ENCODE measurements at regions not wholly inside any gene's neighbourhood (a gene's known extent, or its start where the extent isn't known, plus 50 kb on each side); places are given as distances from the start of the nearest gene placed in this dataset.

DNA sequence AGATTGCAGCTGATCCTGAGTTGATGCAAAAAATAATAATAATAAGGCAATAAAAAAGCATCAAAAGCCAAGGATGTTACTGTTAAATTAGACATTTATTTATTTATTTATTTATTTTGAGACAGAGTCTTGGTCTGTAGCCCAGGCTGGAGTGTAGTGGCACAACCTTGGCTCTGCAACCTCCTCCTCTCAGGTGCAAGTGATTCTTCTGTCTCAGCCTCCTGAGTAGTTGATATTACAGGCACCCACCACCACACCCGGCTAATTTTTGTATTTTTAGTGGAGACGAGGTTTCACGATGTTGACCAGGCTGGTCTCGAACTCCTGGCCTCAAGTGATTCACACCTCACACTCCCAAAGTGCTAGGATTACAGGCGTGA lies 465.5 kb upstream of the NRP1 start:
- H3K23me2 ChIP-seq (ENCODE audit: insufficient read length, low read depth, low read length, poor library complexity, severe bottlenecking): no peaks in the 10 kb centered on the region
- TF ChIP-seq, protein P1, sequence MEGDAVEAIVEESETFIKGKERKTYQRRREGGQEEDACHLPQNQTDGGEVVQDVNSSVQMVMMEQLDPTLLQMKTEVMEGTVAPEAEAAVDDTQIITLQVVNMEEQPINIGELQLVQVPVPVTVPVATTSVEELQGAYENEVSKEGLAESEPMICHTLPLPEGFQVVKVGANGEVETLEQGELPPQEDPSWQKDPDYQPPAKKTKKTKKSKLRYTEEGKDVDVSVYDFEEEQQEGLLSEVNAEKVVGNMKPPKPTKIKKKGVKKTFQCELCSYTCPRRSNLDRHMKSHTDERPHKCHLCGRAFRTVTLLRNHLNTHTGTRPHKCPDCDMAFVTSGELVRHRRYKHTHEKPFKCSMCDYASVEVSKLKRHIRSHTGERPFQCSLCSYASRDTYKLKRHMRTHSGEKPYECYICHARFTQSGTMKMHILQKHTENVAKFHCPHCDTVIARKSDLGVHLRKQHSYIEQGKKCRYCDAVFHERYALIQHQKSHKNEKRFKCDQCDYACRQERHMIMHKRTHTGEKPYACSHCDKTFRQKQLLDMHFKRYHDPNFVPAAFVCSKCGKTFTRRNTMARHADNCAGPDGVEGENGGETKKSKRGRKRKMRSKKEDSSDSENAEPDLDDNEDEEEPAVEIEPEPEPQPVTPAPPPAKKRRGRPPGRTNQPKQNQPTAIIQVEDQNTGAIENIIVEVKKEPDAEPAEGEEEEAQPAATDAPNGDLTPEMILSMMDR (conservative IDR thresholded peaks at IDR 0.05): no peak
- H3K9me3 Mint-ChIP-seq: no peaks in the 10 kb centered on the region; a peak in 1 of 5 replicates
- no peak overlapping the region for H3K4ac ChIP-seq (ENCODE audit: low read depth, low read length)
- H3K4me2 ChIP-seq (ENCODE audit: insufficient read depth, insufficient read length, low read length): no peak overlapping the region
- no peak overlapping the region for H2BK20ac ChIP-seq (ENCODE audit: low read depth, low read length, poor library complexity, severe bottlenecking)
- H3K36me3 Mint-ChIP-seq (ENCODE audit: insufficient read depth in 1 of 3, low read depth in 3 of 3): no peaks in the 10 kb centered on the region
- no peak overlapping the region for H2BK120ac ChIP-seq (ENCODE audit: low read depth, low read length, poor library complexity, severe bottlenecking)
- H3K27me3 Mint-ChIP-seq (ENCODE audit: low read depth): no peaks in the 10 kb centered on the region
- H3K4me1 ChIP-seq (ENCODE audit: insufficient read depth, low read length): peaks cover 5% of the 10 kb centered on the region; the same call in 1 of the 2 replicates
- no peaks in the 10 kb centered on the region for H4K20me1 ChIP-seq (ENCODE audit: control insufficient read depth, insufficient read depth, insufficient read length)
- no peaks in the 10 kb centered on the region for H3K79me1 ChIP-seq (ENCODE audit: insufficient read depth, low read depth, low read length, poor library complexity, severe bottlenecking)
- DNase-seq: no peak
- no peak overlapping the region for H3T11ph ChIP-seq (ENCODE audit: low read length)
- H3K9ac ChIP-seq (ENCODE audit: extremely low read depth, insufficient read length, low read length): no peak overlapping the region
- no peak overlapping the region for H3K18ac ChIP-seq (ENCODE audit: insufficient read length, low read depth, low read length)
- H2AFZ ChIP-seq (ENCODE audit: low read length): no peak overlapping the region
- no peak overlapping the region for H3K27ac Mint-ChIP-seq
- H4K91ac ChIP-seq (ENCODE audit: insufficient read length, low read depth, low read length): no peak overlapping the region
- H3K14ac ChIP-seq (ENCODE audit: insufficient read depth, low read length): no peak overlapping the region
- H4K5ac ChIP-seq (ENCODE audit: insufficient read length, low read depth, low read length): no peak overlapping the region
- H3K9me3 ChIP-seq (ENCODE audit: control insufficient read depth, low read depth, low read length): no peaks in the 10 kb centered on the region
- H3K4me1 Mint-ChIP-seq: peaks cover 15 to 20% of the 10 kb centered on the region in 2 experiments
- no peak overlapping the region for H2AK5ac ChIP-seq (ENCODE audit: insufficient read length, low read length)
- no peak overlapping the region for H2BK12ac ChIP-seq (ENCODE audit: insufficient read length, low read depth, low read length)
- no peak overlapping the region for H3K23ac ChIP-seq (ENCODE audit: insufficient read length, low read depth, low read length)
- no peak overlapping the region for H3K56ac ChIP-seq (ENCODE audit: insufficient read length, low read depth, low read length)
- no peak overlapping the region for H4K8ac ChIP-seq (replicated peaks; ENCODE audit: insufficient read length, low read depth, low read length)
- no peak overlapping the region for H3K27ac ChIP-seq (ENCODE audit: insufficient read length, low read depth, low read length)
- no CpG with 5 or more reads among the region's 5 CpGs for WGBS (ENCODE audit: extremely low coverage, insufficient read length, low lambda C conversion rate)
- H3K27me3 ChIP-seq (ENCODE audit: insufficient read depth, low read length): no peaks in the 10 kb centered on the region
- H3K79me2 ChIP-seq (ENCODE audit: insufficient read depth, low read length): 0 out of 2 replicates have a peak, but pooled peaks cover 1% of the 10 kb centered on the region
- no peak overlapping the region for H2BK5ac ChIP-seq (ENCODE audit: insufficient read length, low read length)
- H3K4me3 Mint-ChIP-seq: no peak overlapping the region
- H2BK15ac ChIP-seq (ENCODE audit: low read depth, low read length): no peak overlapping the region

Data from H9 (cell line).